ENCODE measurements at regions not wholly inside any gene's neighbourhood (a gene's known extent, or its start where the extent isn't known, plus 50 kb on each side); places are given as distances from the start of the nearest gene placed in this dataset.

GRCh38 chr11:134685793-134686380, 273.8 kb upstream of the B3GAT1 start:
- DNase-seq = no peak

GRCh38 chr11:134684576-134684975, 272.5 kb upstream of the B3GAT1 start:
- no peak for DNase-seq

GRCh38 chr11:134683860-134684259, 271.8 kb upstream of the B3GAT1 start:
- no peak for DNase-seq

- DNase-seq = no peak
Measured at GRCh38 chr11:134682577-134682976, 270.5 kb upstream of the B3GAT1 start.

GRCh38 chr11:134679592-134679991, 267.6 kb upstream of the B3GAT1 start:
- no peak for DNase-seq

- no peak for DNase-seq
Measured at GRCh38 chr11:134678744-134679143, 266.7 kb upstream of the B3GAT1 start.

GRCh38 chr11:134677891-134678551, 266.0 kb upstream of the B3GAT1 start:
- no peak for DNase-seq

GRCh38 chr11:134677397-134677822, 265.4 kb upstream of the B3GAT1 start:
- no peak for DNase-seq

- DNase-seq = no peak
Measured at GRCh38 chr11:134676516-134677287, 264.7 kb upstream of the B3GAT1 start.

- DNase-seq = no peak
Measured at GRCh38 chr11:134675983-134676382, 263.9 kb upstream of the B3GAT1 start.

- no peak for DNase-seq
Measured at GRCh38 chr11:134674974-134675373, 262.9 kb upstream of the B3GAT1 start.

GRCh38 chr11:134670961-134671370, 258.9 kb upstream of the B3GAT1 start:
- DNase-seq = no peak

- no peak for DNase-seq
Measured at GRCh38 chr11:134670247-134670782, 258.3 kb upstream of the B3GAT1 start.

- no peak for DNase-seq
Measured at GRCh38 chr11:134669796-134670195, 257.8 kb upstream of the B3GAT1 start.

GRCh38 chr11:134668796-134669195, 256.8 kb upstream of the B3GAT1 start:
- no peak for DNase-seq

GRCh38 chr11:134668076-134668475, 256.0 kb upstream of the B3GAT1 start:
- no peak for DNase-seq

- DNase-seq = no peak
Measured at GRCh38 chr11:134667505-134667904, 255.5 kb upstream of the B3GAT1 start.

GRCh38 chr11:134667175-134667500, 255.1 kb upstream of the B3GAT1 start:
- DNase-seq = no peak

GRCh38 chr11:134666273-134667174, 254.5 kb upstream of the B3GAT1 start:
- no peak for DNase-seq

GRCh38 chr11:134665571-134666270, 253.7 kb upstream of the B3GAT1 start:
- DNase-seq = no peak

- DNase-seq = no peak
Measured at GRCh38 chr11:134665188-134665535, 253.1 kb upstream of the B3GAT1 start.

Data from skin of body (tissue), 1 donor.